Ovary (tissue), 7 donors: ENCODE measurements at regions not wholly inside any gene's neighbourhood (a gene's known extent, or its start where the extent isn't known, plus 50 kb on each side); places are given as distances from the start of the nearest gene placed in this dataset.

Experiments used
- DNase-seq, 5 donors: peaks; one replicate each; pipeline ENCODE4 v3.0.0-alpha.2; 2019 to 2020
- H3K27ac ChIP-seq, 2 donors: fragments of 200-600 bp; one replicate each; pipeline versions ENCODE4 v1.5.1 to v1.8.0; 2019 to 2022
- H3K27me3 ChIP-seq: fragments of 200-600 bp; one replicate; pipeline ENCODE4 v1.8.0; 2022
- H3K36me3 ChIP-seq: fragments of 200-600 bp; sonication (generic); one replicate; pipeline ENCODE4 v1.5.1; 2019
- H3K4me1 ChIP-seq: one replicate; pipeline ENCODE4 v1.8.1; 2013; ENCODE audit warnings: mild to moderate bottlenecking, moderate library complexity; ENCODE audit not compliant: insufficient read depth
- H3K4me3 ChIP-seq: fragments of 200-600 bp; sonication (generic); one replicate; pipeline ENCODE4 v1.5.1; 2017
- H3K9me3 ChIP-seq, 2 donors: fragments of 200-600 bp in 1 of 2; sonication (generic) in 1 of 2; one replicate each; pipeline versions ENCODE4 v1.5.1 to v1.8.1; 2013 to 2019; ENCODE audit warnings: mild to moderate bottlenecking in 1 of 2, moderate library complexity in 1 of 2
- CTCF ChIP-seq, 3 donors: fragments of 450-650 bp in 2 of 3; fragments of 200-600 bp in 1 of 3; IDR thresholded peaks; one replicate each; pipeline versions ENCODE4 v1.5.1 to v1.8.0; 2016 to 2022; ENCODE audit warnings: antibody characterized with exemption in 3 of 3, mild to moderate bottlenecking in 1 of 3
- EP300 ChIP-seq: sonication (generic); formaldehyde crosslinking; IDR thresholded peaks from one replicate; pipeline ENCODE4 v1.6.1; 2017; ENCODE audit warnings: antibody characterized with exemption
- POLR2A ChIP-seq: fragments of 450-650 bp; IDR thresholded peaks from one replicate; pipeline ENCODE4 v1.6.1; 2017; ENCODE audit warnings: antibody characterized with exemption, mild to moderate bottlenecking, moderate library complexity
- WGBS, 3 donors: extraction: QIAGEN DNeasy Blood & Tissue Kit in 1 of 3; methylation state at CpG; one replicate each; pipeline versions ENCODE4 v1.1.5 to v1.1.7; 2013 to 2017; 5-methylcytosine and 5-hydroxymethylcytosine counted together
- intact Hi-C, 4 donors: fragments of 100-400 bp; cut with DNase I; formaldehyde crosslinking; loops; one replicate each; pipeline versions ENCODE4 v1.11.0 to v1.15.1; 2022 to 2023
- donor health status: DM: no; HTN: no; CAD: no; lungs with moderate emphysema.
- donor health status: DM: no; HTN: no; CAD: no.
- donor health status: Bipolar disorder and iron deficiency.
- donor health status: DM: no; HTN: no; CAD: no.
- donor health status: DM: yes; HTN: yes; CAD: no.

GRCh38 chr12:125907351-125907750 lies 842.1 kb downstream of the AACS start:
- Histone ChIP-seq H3K4me1 (no peaks in the 10 kb centered on the region), H3K27me3 (no peaks in the 10 kb centered on the region), H3K27ac (no peak overlapping the region), H3K36me3 (no peaks in the 10 kb centered on the region), H3K9me3 (no peaks in the 10 kb centered on the region), H3K4me3 (no peak overlapping the region)
- intact Hi-C loops = loop anchor here in 1 of 4 donors (5.0 kb wide), 1 partner anchor 235 kb away; no protein-coding TSS in a partner anchor
- WGBS, 3 donors = 34 to 70% (median 52%) methylated on average over 3 of the region's 3 CpGs
- TF ChIP-seq POLR2A (no peak), EP300 (no peak), CTCF (IDR thresholded peaks at IDR 0.05) (no peak)
- no peak for DNase-seq

- Histone ChIP-seq H3K27me3 (no peaks in the 10 kb centered on the region), H3K36me3 (no peaks in the 10 kb centered on the region), H3K4me3 (no peak overlapping the region), H3K27ac (no peak overlapping the region), H3K9me3 (no peaks in the 10 kb centered on the region), H3K4me1 (no peaks in the 10 kb centered on the region)
- 64 to 72% (median 67%) methylated on average over 12 of the region's 12 CpGs for WGBS, 3 donors
- TF ChIP-seq CTCF (IDR thresholded peaks at IDR 0.05) = no peak
- TF ChIP-seq POLR2A = no peak
- no peak for TF ChIP-seq EP300
- intact Hi-C loops = no loop called here
- DNase-seq = no peak
These were observed 854.7 kb downstream of the AACS start for GRCh38 chr12:125919856-125920470.

- TF ChIP-seq POLR2A = no peak
- no peak for TF ChIP-seq CTCF (IDR thresholded peaks at IDR 0.05)
- no peak for TF ChIP-seq EP300
- no peaks in the 10 kb centered on the region for H3K27me3 ChIP-seq
- intact Hi-C loops = no loop called here
- no peak overlapping the region for H3K4me3 ChIP-seq
- no peaks in the 10 kb centered on the region for H3K9me3 ChIP-seq
- DNase-seq = no peak
- H3K4me1 ChIP-seq = no peaks in the 10 kb centered on the region
- H3K36me3 ChIP-seq = no peaks in the 10 kb centered on the region
- no peak overlapping the region for H3K27ac ChIP-seq
- WGBS, 3 donors = 13 to 21% (median 15%) methylated on average over 5 of the region's 5 CpGs
These were observed 857.1 kb downstream of the AACS start for GRCh38 chr12:125922330-125922729.

GRCh38 chr12:125936502-125936901 lies 871.3 kb downstream of the AACS start:
- Histone ChIP-seq H3K27ac (no peak overlapping the region), H3K9me3 (no peaks in the 10 kb centered on the region), H3K27me3 (no peaks in the 10 kb centered on the region), H3K36me3 (no peaks in the 10 kb centered on the region), H3K4me1 (no peaks in the 10 kb centered on the region), H3K4me3 (no peak overlapping the region)
- intact Hi-C loops = no loop called here
- WGBS, 3 donors = 82 to 91% (median 90%) methylated on average over 1 of the region's 1 CpG
- DNase-seq = no peak
- TF ChIP-seq CTCF (IDR thresholded peaks at IDR 0.05) (no peak), EP300 (no peak), POLR2A (no peak)
